IMR-90 (cell line): ENCODE measurements at regions not wholly inside any gene's neighbourhood (a gene's known extent, or its start where the extent isn't known, plus 50 kb on each side); places are given as distances from the start of the nearest gene placed in this dataset.

Experiments used
- ATAC-seq: fragments of 200-7000 bp; cut with Tn5 transposase; 2 replicates; pipeline ENCODE4 v1.9.1; 2020; ENCODE audit warnings: low read depth, mild to moderate bottlenecking, moderate library complexity
- BruUV-seq: library from RNA; stranded (reverse); fragments of 400-500 nt; replicated peaks from 2 replicates; lab custom pipeline; 2021; lab: Mats Ljungman, UMichigan
- CTCF ChIA-PET: fragments of 300-600 bp; formaldehyde crosslinking; extraction: SDS; loops from one replicate; lab custom pipeline; 2021; ENCODE audit warnings: antibody characterized with exemption; lab: Yijun Ruan, JAX
- POLR2A ChIA-PET: fragments of 300-600 bp; sonication (Branson Sonifier 250); formaldehyde crosslinking; loops from one replicate; lab custom pipeline; 2022; ENCODE audit warnings: antibody characterized with exemption; ENCODE audit not compliant: unreplicated experiment; lab: Charles Lee
- DNase-seq: peaks from one replicate; pipeline ENCODE4 v3.0.0; 2013
- H2AFZ ChIP-seq: replicated peaks from 2 replicates; pipeline ENCODE3; 2013; ENCODE audit warnings: low read length, mild to moderate bottlenecking; ENCODE audit not compliant: poor library complexity
- H2AK5ac ChIP-seq: 2 replicates; pipeline ENCODE4 v1.6.1; 2013; ENCODE audit warnings: low read depth, low read length, inconsistent platforms
- H2AK9ac ChIP-seq: replicated peaks from 2 replicates; pipeline ENCODE3; 2013; ENCODE audit warnings: mild to moderate bottlenecking, low read depth, low read length, moderate library complexity; ENCODE audit not compliant: poor library complexity
- H2BK120ac ChIP-seq: 2 replicates; pipeline ENCODE4 v1.6.1; 2013; ENCODE audit warnings: low read depth, low read length, inconsistent platforms
- H2BK15ac ChIP-seq: 3 replicates; pipeline ENCODE4 v1.6.1; 2013; ENCODE audit warnings: low read depth, low read length, inconsistent platforms
- H2BK20ac ChIP-seq: 2 replicates; pipeline ENCODE4 v1.6.1; 2013; ENCODE audit warnings: low read depth, mild to moderate bottlenecking, inconsistent platforms, low read length, moderate library complexity
- H2BK5ac ChIP-seq: 2 replicates; pipeline ENCODE4 v1.6.1; 2013; ENCODE audit warnings: mild to moderate bottlenecking, low read depth, low read length, inconsistent platforms; ENCODE audit not compliant: poor library complexity, severe bottlenecking
- H3K14ac ChIP-seq: replicated peaks from 2 replicates; pipeline ENCODE4 v1.6.1; 2013; ENCODE audit warnings: low read depth, low read length, inconsistent platforms
- H3K18ac ChIP-seq: 2 replicates; pipeline ENCODE4 v1.6.1; 2013; ENCODE audit warnings: low read depth, low read length, control low read depth
- H3K23ac ChIP-seq: 2 replicates; pipeline ENCODE4 v1.6.1; 2013; ENCODE audit warnings: low read depth, low read length, inconsistent platforms
- H3K27ac ChIP-seq: 2 replicates; pipeline ENCODE4 v1.5.1; 2013; ENCODE audit warnings: mild to moderate bottlenecking, control low read depth, low read length; ENCODE audit not compliant: insufficient read depth
- H3K27me3 ChIP-seq: 2 replicates; pipeline ENCODE4 v1.6.1; 2013; ENCODE audit warnings: low read length; ENCODE audit not compliant: control insufficient read depth, insufficient read depth
- H3K36me3 ChIP-seq: 2 replicates; pipeline ENCODE4 v1.6.1; 2013; ENCODE audit warnings: low read length, mixed read lengths; ENCODE audit not compliant: control insufficient read depth, insufficient read depth
- H3K4ac ChIP-seq: 2 replicates; pipeline ENCODE4 v1.6.1; 2013; ENCODE audit warnings: low read depth, low read length, inconsistent platforms
- H3K4me1 ChIP-seq: 2 replicates; pipeline ENCODE4 v1.6.1; 2013; ENCODE audit warnings: low read length, mixed read lengths; ENCODE audit not compliant: control insufficient read depth, insufficient read depth
- H3K4me2 ChIP-seq: 2 replicates; pipeline ENCODE4 v1.6.1; 2013; ENCODE audit warnings: low read depth, mild to moderate bottlenecking, control low read depth, low read length, moderate library complexity
- H3K4me3 ChIP-seq: 2 replicates; pipeline ENCODE4 v1.5.1; 2013; ENCODE audit warnings: low read depth, mild to moderate bottlenecking, control low read depth, low read length, moderate library complexity; ENCODE audit not compliant: insufficient read depth
- H3K56ac ChIP-seq: 2 replicates; pipeline ENCODE4 v1.6.1; 2013; ENCODE audit warnings: low read length, inconsistent platforms; ENCODE audit not compliant: insufficient read depth; ENCODE audit errors: extremely low read depth
- H3K79me1 ChIP-seq, 2 experiments: 2 replicates each; pipeline ENCODE4 v1.6.1; 2013; ENCODE audit warnings: low read length in 2 of 2, inconsistent platforms in 1 of 2, low read depth in 1 of 2
- H3K9ac ChIP-seq: 2 replicates; pipeline ENCODE4 v1.6.1; 2013; ENCODE audit warnings: low read depth, low read length, control low read depth
- H3K9me1 ChIP-seq: 2 replicates; pipeline ENCODE4 v1.6.1; 2013; ENCODE audit warnings: low read length, inconsistent platforms; ENCODE audit not compliant: insufficient read depth
- H3K9me3 ChIP-seq: 2 replicates; pipeline ENCODE4 v1.6.1; 2013; ENCODE audit warnings: low read length; ENCODE audit not compliant: control insufficient read depth, insufficient read depth
- H4K20me1 ChIP-seq: 2 replicates; pipeline ENCODE4 v1.6.1; 2013; ENCODE audit warnings: low read length, inconsistent platforms; ENCODE audit not compliant: insufficient read depth
- H4K5ac ChIP-seq: 2 replicates; pipeline ENCODE4 v1.6.1; 2013; ENCODE audit warnings: mild to moderate bottlenecking, low read depth, low read length, control low read depth
- H4K8ac ChIP-seq, 2 experiments: 2 replicates each; pipeline ENCODE4 v1.6.1; 2013; ENCODE audit warnings: low read depth in 2 of 2, low read length in 2 of 2, control low read depth in 1 of 2, inconsistent platforms in 1 of 2
- H4K91ac ChIP-seq: 2 replicates; pipeline ENCODE4 v1.6.1; 2013; ENCODE audit warnings: low read depth, low read length, inconsistent platforms; ENCODE audit not compliant: insufficient read depth
- CHD1 ChIP-seq: IDR thresholded peaks from 2 replicates; pipeline ENCODE4 v1.6.1; 2012; ENCODE audit warnings: low read depth, low read length, improper control_type of control experiment
- CTCF ChIP-seq: conservative IDR thresholded peaks from 2 replicates; pipeline ENCODE4 v1.5.1; 2012; ENCODE audit warnings: mild to moderate bottlenecking, low read depth, low read length, improper control_type of control experiment
- ELK1 ChIP-seq: fragments of 150-350 bp; IDR thresholded peaks from 2 replicates; pipeline ENCODE4 v1.6.1; 2016; ENCODE audit warnings: low read depth, mild to moderate bottlenecking, low read length, moderate library complexity, borderline replicate concordance
- FOS ChIP-seq: fragments of 150-350 bp; IDR thresholded peaks from 2 replicates; pipeline ENCODE4 v1.6.1; 2016; ENCODE audit warnings: low read depth, low read length
- MAZ ChIP-seq: IDR thresholded peaks from 2 replicates; pipeline ENCODE4 v1.6.1; 2012; ENCODE audit warnings: low read depth, mild to moderate bottlenecking, low read length, improper control_type of control experiment, moderate library complexity, borderline replicate concordance
- NFE2L2 ChIP-seq: fragments of 150-350 bp; IDR thresholded peaks from 2 replicates; pipeline ENCODE4 v1.6.1; 2016; ENCODE audit warnings: low read depth, mild to moderate bottlenecking, low read length
- RAD21 ChIP-seq: IDR thresholded peaks from 2 replicates; pipeline ENCODE4 v1.6.1; 2012; ENCODE audit warnings: low read length, improper control_type of control experiment
- RCOR1 ChIP-seq: IDR thresholded peaks from 2 replicates; pipeline ENCODE4 v1.6.1; 2012; ENCODE audit warnings: mild to moderate bottlenecking, low read length, improper control_type of control experiment; ENCODE audit not compliant: insufficient replicate concordance
- RFX5 ChIP-seq: IDR thresholded peaks from 2 replicates; pipeline ENCODE4 v1.8.0; 2012; ENCODE audit warnings: low read depth, mild to moderate bottlenecking, low read length, moderate library complexity
- WGBS, 2 experiments: methylation state at CpG; one replicate each; pipeline versions ENCODE4 v1.1.5 to v1.1.7; 2013; ENCODE audit warnings: missing lambda C conversion rate in 2 of 2; ENCODE audit not compliant: insufficient read length in 1 of 2; ENCODE audit errors: extremely low coverage in 2 of 2; 5-methylcytosine and 5-hydroxymethylcytosine counted together
- dilution Hi-C: fragments of 300-500 bp; cut with HindIII; formaldehyde crosslinking; loops from one replicate; pipeline ENCODE4 v1.14.3; 2018; ENCODE audit warnings: low sequenced_read_pairs; ENCODE audit not compliant: unreplicated experiment
- in situ Hi-C: fragments of 300-500 bp; cut with MboI; formaldehyde crosslinking; loops from 3 replicates; pipeline ENCODE4 v1.14.3; 2019; ENCODE audit warnings: low sequenced_read_pairs, inconsistent platforms, mixed read lengths
- intact Hi-C: fragments of 100-400 bp; cut with micrococcal nuclease; formaldehyde crosslinking; loops from 2 replicates; pipeline ENCODE4 v1.10.0; 2022

GRCh38 chr13:44797685-44798084 lies 191.6 kb downstream of the NUFIP1 start:
- no CpG with 5 or more reads among the region's 2 CpGs for WGBS, 2 experiments

More at GRCh38 chr13:44797685-44798084, 191.6 kb downstream of the NUFIP1 start:
- no peak overlapping the region for H2BK5ac ChIP-seq
- H4K5ac ChIP-seq, result no peak overlapping the region
- no peak overlapping the region for H3K27ac ChIP-seq
- intact Hi-C loops, result no loop called here
- H3K79me1 ChIP-seq, result no peaks in the 10 kb centered on the region
- no peak for DNase-seq
- H3K4ac ChIP-seq, result no peak overlapping the region
- no peak overlapping the region for H2BK20ac ChIP-seq
- H2BK120ac ChIP-seq, result no peak overlapping the region
- no TSS peak for BruUV-seq
- H2AK9ac ChIP-seq, result no peak overlapping the region
- ChIA-PET CTCF (no interaction called here), POLR2A (no interaction called here)
- H3K4me3 ChIP-seq, result no peak overlapping the region
- no peaks in the 10 kb centered on the region for H3K9me3 ChIP-seq
- H2AFZ ChIP-seq, result no peak overlapping the region
- no peak overlapping the region for H2AK5ac ChIP-seq
- H3K36me3 ChIP-seq, result no peaks in the 10 kb centered on the region
- no peak overlapping the region for H4K8ac ChIP-seq
- in situ Hi-C loops, result no loop called here
- no peak for ATAC-seq
- H2BK15ac ChIP-seq, result no peak overlapping the region
- no peak overlapping the region for H3K56ac ChIP-seq
- peaks cover 2% of the 10 kb centered on the region; the same call in 1 of the 2 replicates for H3K9me1 ChIP-seq
- peaks cover 8% of the 10 kb centered on the region for H3K4me1 ChIP-seq
- no peak for TF ChIP-seq RCOR1
- no peak for TF ChIP-seq CHD1
- TF ChIP-seq ELK1, result no peak
- no peak for TF ChIP-seq RFX5
- no peak for TF ChIP-seq MAZ
- TF ChIP-seq CTCF, result no peak
- no peak for TF ChIP-seq NFE2L2
- no peak for TF ChIP-seq FOS
- no peak for TF ChIP-seq RAD21
- H3K4me2 ChIP-seq, result no peak overlapping the region
- H4K91ac ChIP-seq, result no peak overlapping the region
- no peak overlapping the region for H3K14ac ChIP-seq
- no peak overlapping the region for H3K9ac ChIP-seq
- H3K23ac ChIP-seq, result no peak overlapping the region
- no peaks in the 10 kb centered on the region for H3K27me3 ChIP-seq
- dilution Hi-C loops, result no loop called here
- H3K18ac ChIP-seq, result no peak overlapping the region
- H4K20me1 ChIP-seq, result no peaks in the 10 kb centered on the region
